HepG2 (cell line): ENCODE measurements at regions not wholly inside any gene's neighbourhood (a gene's known extent, or its start where the extent isn't known, plus 50 kb on each side); places are given as distances from the start of the nearest gene placed in this dataset.

Source experiments
- CENPX ChIP-seq: sonication (generic); formaldehyde crosslinking; IDR thresholded peaks from 2 replicates; pipeline ENCODE4 v1.9.0; 2021; ENCODE audit warnings: mild to moderate bottlenecking, missing genetic modification reagents, moderate library complexity
- DNMT3B ChIP-seq: conservative IDR thresholded peaks from 2 replicates; pipeline ENCODE4 v1.6.1; 2016; ENCODE audit warnings: missing biosample characterization, control low read depth
- EHMT2 ChIP-seq: fragments of 200-600 bp; sonication (generic); IDR thresholded peaks from 2 replicates; pipeline ENCODE4 v1.7.0; 2017; ENCODE audit warnings: antibody characterized with exemption, low read depth, low read length, borderline replicate concordance
- FOSL1 ChIP-seq: sonication (generic); formaldehyde crosslinking; IDR thresholded peaks from 2 replicates; pipeline ENCODE4 v1.9.0; 2021; ENCODE audit warnings: missing genetic modification reagents, borderline replicate concordance
- FOSL2 ChIP-seq: sonication (generic); formaldehyde crosslinking; IDR thresholded peaks from 2 replicates; pipeline ENCODE4 v1.4.0; 2020; ENCODE audit warnings: missing genetic modification reagents
- HNF4A ChIP-seq: sonication (generic); formaldehyde crosslinking; IDR thresholded peaks from 2 replicates; pipeline ENCODE4 v1.4.0; 2020; ENCODE audit warnings: missing genetic modification reagents
- HOXA9 ChIP-seq: sonication (generic); formaldehyde crosslinking; IDR thresholded peaks from 2 replicates; pipeline ENCODE4 v1.8.1; 2022; ENCODE audit warnings: missing genetic modification reagents, mild to moderate bottlenecking, moderate library complexity, borderline replicate concordance
- JUNB ChIP-seq: sonication (generic); formaldehyde crosslinking; IDR thresholded peaks from 2 replicates; pipeline ENCODE4 v1.8.0; 2022; ENCODE audit warnings: missing genetic modification reagents, mild to moderate bottlenecking, borderline replicate concordance
- MTA1 ChIP-seq: sonication (generic); formaldehyde crosslinking; IDR thresholded peaks from 2 replicates; pipeline ENCODE4 v1.4.0; 2020; ENCODE audit warnings: missing genetic modification reagents, mild to moderate bottlenecking, borderline replicate concordance
- SAP130 ChIP-seq: IDR thresholded peaks from 2 replicates; pipeline ENCODE4 v1.6.1; 2016; ENCODE audit warnings: low read depth
- SKI ChIP-seq: fragments of 450-650 bp; IDR thresholded peaks from one replicate; pipeline ENCODE4 v1.6.1; 2018; ENCODE audit warnings: mild to moderate bottlenecking; ENCODE audit not compliant: partially characterized antibody
- TBL1XR1 ChIP-seq: fragments of 150-350 bp; IDR thresholded peaks from 2 replicates; pipeline ENCODE4 v1.6.1; 2014; ENCODE audit warnings: borderline replicate concordance, low read length; ENCODE audit not compliant: partially characterized antibody
- ZNF251 ChIP-seq: sonication (generic); formaldehyde crosslinking; IDR thresholded peaks from 2 replicates; pipeline ENCODE4 v1.9.0; 2021; ENCODE audit warnings: mild to moderate bottlenecking, missing genetic modification reagents
- ZNF562 ChIP-seq: sonication (generic); formaldehyde crosslinking; IDR thresholded peaks from 2 replicates; pipeline ENCODE4 v1.8.0; 2022; ENCODE audit warnings: missing genetic modification reagents, borderline replicate concordance
- ZNF563 ChIP-seq: sonication (generic); formaldehyde crosslinking; IDR thresholded peaks from 2 replicates; pipeline ENCODE4 v1.8.0; 2022; ENCODE audit warnings: mild to moderate bottlenecking, moderate library complexity, missing genetic modification reagents
- ZNF709 ChIP-seq: sonication (generic); formaldehyde crosslinking; IDR thresholded peaks from 2 replicates; pipeline ENCODE4 v1.5.0; 2020; ENCODE audit warnings: mild to moderate bottlenecking, missing genetic modification reagents
- ZSCAN25 ChIP-seq: sonication (generic); formaldehyde crosslinking; IDR thresholded peaks from 2 replicates; pipeline ENCODE4 v1.8.0; 2022; ENCODE audit warnings: mild to moderate bottlenecking, missing genetic modification reagents
- TF ChIP-seq, protein P1 (sequence below): sonication (generic); formaldehyde crosslinking; IDR thresholded peaks from 2 replicates; pipeline ENCODE4 v1.5.1; 2020; ENCODE audit warnings: missing genetic modification reagents, mild to moderate bottlenecking, borderline replicate concordance
- TF ChIP-seq, protein P2 (sequence below): IDR thresholded peaks from 2 replicates; pipeline ENCODE4 v1.6.1; 2016; ENCODE audit warnings: control low read depth
- TF ChIP-seq, protein P3 (sequence below): sonication (generic); formaldehyde crosslinking; IDR thresholded peaks from 2 replicates; pipeline ENCODE4 v1.5.0; 2020; ENCODE audit warnings: mild to moderate bottlenecking, missing genetic modification reagents, borderline replicate concordance

DNA sequence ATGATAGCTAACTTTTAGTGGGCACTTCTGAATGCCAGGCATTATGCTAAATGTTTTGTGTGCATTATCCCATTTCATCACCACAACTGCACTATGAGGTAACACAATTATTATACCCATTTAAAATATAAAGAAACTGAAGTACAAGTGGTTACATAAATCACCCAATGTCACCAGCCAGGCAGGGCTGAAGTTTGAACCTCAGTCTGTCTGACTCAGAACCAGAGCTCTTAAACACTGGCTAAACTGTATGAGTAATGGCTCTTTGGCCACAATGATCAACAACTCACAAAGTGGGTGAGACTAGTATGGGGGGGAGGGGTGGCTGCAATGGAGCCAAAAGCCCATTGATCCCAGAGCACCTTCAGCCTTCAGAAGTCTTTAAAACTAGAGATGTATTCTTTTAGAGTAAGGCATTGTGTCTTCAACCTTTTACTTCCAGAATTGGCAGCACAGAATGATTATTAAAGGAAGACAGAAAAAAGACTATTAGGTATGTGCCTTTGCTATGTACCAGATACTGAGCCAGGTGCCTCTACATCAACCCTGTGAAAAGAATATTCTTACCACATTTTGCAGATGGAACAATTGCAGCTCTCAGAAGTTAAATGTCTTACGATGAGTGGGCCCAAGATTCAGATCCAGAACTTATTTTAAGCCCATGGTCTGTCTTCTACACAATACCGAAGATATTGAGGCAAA, 166.9 kb downstream of the UACA start (continued):
- TF ChIP-seq, protein P1, sequence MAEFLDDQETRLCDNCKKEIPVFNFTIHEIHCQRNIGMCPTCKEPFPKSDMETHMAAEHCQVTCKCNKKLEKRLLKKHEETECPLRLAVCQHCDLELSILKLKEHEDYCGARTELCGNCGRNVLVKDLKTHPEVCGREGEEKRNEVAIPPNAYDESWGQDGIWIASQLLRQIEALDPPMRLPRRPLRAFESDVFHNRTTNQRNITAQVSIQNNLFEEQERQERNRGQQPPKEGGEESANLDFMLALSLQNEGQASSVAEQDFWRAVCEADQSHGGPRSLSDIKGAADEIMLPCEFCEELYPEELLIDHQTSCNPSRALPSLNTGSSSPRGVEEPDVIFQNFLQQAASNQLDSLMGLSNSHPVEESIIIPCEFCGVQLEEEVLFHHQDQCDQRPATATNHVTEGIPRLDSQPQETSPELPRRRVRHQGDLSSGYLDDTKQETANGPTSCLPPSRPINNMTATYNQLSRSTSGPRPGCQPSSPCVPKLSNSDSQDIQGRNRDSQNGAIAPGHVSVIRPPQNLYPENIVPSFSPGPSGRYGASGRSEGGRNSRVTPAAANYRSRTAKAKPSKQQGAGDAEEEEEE = no peak
- TF ChIP-seq ZNF563 (CRISPR knock-in tag) (no peak), MTA1 (CRISPR knock-in tag) (no peak), SKI (peak; percentile 74), JUNB (CRISPR knock-in tag) (no peak; the same call in 1 of the 2 replicates), TBL1XR1 (peak; percentile 79), EHMT2 (peak; percentile 24; the same call in 1 of the 2 replicates), CENPX (CRISPR knock-in tag) (no peak), ZSCAN25 (CRISPR knock-in tag) (no peak), ZNF562 (no peak), HOXA9 (CRISPR knock-in tag) (peak; percentile 87; the same call in 1 of the 2 replicates), ZNF251 (CRISPR knock-in tag) (no peak), DNMT3B (CRISPR knock-in tag) (no peak), SAP130 (CRISPR knock-in tag) (peak; percentile 51), HNF4A (CRISPR knock-in tag) (peak; percentile 48; the same call in 1 of the 2 replicates), ZNF709 (CRISPR knock-in tag) (no peak), FOSL1 (CRISPR knock-in tag) (0 out of 2 replicates have a peak, but pooled peaks have one; percentile 30), FOSL2 (CRISPR knock-in tag) (peak; percentile 89)
- TF ChIP-seq, protein P2, sequence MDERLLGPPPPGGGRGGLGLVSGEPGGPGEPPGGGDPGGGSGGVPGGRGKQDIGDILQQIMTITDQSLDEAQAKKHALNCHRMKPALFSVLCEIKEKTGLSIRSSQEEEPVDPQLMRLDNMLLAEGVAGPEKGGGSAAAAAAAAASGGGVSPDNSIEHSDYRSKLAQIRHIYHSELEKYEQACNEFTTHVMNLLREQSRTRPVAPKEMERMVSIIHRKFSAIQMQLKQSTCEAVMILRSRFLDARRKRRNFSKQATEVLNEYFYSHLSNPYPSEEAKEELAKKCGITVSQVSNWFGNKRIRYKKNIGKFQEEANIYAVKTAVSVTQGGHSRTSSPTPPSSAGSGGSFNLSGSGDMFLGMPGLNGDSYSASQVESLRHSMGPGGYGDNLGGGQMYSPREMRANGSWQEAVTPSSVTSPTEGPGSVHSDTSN (CRISPR knock-in tag) = no peak
- TF ChIP-seq, protein P3, sequence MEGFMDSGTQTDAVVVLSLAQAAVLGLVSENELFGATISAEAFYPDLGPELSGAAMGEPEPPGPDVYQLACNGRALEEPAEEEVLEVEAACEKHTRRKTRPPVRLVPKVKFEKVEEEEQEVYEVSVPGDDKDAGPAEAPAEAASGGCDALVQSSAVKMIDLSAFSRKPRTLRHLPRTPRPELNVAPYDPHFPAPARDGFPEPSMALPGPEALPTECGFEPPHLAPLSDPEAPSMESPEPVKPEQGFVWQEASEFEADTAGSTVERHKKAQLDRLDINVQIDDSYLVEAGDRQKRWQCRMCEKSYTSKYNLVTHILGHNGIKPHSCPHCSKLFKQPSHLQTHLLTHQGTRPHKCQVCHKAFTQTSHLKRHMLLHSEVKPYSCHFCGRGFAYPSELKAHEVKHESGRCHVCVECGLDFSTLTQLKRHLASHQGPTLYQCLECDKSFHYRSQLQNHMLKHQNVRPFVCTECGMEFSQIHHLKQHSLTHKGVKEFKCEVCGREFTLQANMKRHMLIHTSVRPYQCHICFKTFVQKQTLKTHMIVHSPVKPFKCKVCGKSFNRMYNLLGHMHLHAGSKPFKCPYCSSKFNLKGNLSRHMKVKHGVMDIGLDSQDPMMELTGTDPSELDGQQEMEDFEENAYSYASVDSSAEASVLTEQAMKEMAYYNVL (CRISPR knock-in tag) = no peak
